HG03342 (cell line): ENCODE measurements at regions not wholly inside any gene's neighbourhood (a gene's known extent, or its start where the extent isn't known, plus 50 kb on each side); places are given as distances from the start of the nearest gene placed in this dataset.
"Not testable (repeated sequence)": the region's sequence is repeated elsewhere in the genome, so short reads cannot be mapped to it uniquely, and the experiment has no call there.

Source experiments
- ATAC-seq: cut with Tn5 transposase; IDR thresholded peaks from one replicate; pipeline ENCODE4 v1.9.1; 2021; ENCODE audit warnings: mild to moderate bottlenecking, moderate library complexity; ENCODE audit not compliant: unreplicated experiment

DNA sequence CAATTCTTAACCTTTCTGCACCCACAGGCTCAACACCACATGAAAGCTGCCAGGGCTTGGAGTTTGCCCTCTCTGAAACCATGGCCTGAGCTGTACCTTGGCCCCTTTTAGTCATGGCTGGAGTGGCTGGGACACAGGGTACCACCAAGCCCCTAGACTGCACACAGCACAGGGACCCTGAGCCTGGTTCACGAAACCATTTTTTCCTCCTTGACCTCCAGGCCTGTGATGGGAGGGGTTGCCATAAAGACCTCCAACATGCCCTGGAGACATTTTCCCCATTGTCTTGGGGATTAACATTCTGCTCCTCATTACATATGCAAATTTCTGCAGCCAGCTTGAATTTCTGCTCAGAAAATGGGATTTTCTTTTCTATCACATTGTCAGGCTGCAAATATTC is 113.4 kb downstream of the XPNPEP1 start:
- ATAC-seq: not testable (repeated sequence)

DNA sequence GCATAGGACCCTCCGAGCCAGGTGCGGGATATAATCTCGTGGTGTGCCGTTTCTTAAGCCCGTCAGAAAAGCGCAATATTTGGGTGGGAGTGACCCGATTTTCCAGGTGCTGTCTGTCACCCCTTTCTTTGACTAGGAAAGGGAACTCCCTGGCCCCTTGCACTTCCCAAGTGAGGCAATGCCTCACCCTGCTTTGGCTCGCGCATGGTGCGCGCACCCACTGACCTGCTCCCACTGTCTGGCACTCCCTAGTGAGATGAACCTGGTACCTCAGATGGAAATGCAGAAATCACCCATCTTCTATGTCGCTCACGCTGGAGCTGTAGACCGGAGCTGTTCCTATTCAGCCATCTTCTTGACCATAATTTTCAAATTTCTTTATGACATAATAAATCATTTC is 122.1 kb downstream of the XPNPEP1 start:
- not testable (repeated sequence) for ATAC-seq

DNA sequence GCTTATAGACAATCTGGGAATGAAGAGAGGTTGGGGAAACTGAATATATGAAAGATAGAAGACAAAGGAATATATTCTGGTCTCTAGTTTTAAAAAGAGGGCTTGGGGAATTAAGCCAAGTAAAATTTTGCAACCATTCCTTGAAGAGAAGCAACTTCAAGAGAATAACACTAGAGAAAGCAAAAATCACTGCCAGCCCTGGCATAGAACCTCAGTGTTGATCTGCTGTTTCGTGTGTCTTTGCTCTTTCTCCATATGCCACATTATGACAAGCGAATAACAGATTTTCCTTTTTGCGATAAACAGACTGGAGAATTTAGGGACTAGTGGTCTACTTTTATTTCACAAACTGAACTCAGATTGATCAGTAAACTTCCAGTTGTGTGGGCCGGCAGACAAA is 132.7 kb downstream of the XPNPEP1 start:
- no peak for ATAC-seq

DNA sequence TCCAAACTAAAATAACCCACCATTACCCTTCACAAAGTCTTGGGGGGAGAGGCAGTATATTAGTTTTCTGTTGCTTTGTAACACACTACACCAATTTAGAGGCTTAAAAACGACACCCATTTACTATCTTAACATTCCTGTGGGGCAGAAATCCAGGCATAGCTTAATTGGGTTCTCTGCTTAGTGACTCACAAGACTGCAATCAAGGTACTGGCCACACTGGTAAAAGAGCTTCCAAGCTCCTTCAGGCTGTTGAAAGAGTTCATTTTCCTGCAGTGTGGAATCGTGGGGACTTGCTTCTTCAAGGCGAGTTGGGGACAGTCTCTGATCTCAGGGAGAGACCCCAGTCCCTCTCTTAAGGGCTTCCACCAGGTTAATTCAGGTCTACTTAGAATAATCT is 139.1 kb downstream of the XPNPEP1 start:
- ATAC-seq: no peak

DNA sequence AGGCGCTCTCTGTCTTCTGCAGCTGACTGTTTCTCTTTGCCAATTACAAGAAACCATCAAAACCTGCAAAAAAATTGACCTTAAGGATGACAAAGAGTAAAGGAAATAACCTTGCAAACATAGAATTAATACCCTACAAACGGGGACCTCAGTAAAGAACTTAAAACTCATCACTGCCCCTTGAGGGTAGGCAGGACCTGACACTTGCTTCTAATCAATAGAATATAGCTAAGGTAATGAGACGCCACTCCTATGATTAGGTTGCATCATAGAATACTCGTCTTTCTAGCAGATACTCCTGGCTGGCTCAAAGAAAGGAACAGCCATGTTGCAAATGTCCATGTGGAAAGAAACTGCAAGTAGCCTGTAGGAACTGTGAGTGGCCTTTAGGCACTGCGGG is 140.0 kb downstream of the XPNPEP1 start:
- ATAC-seq: no peak

- no peak for ATAC-seq
Observed at GRCh38 chr10:109780997-109781396, 142.3 kb downstream of the XPNPEP1 start.

DNA sequence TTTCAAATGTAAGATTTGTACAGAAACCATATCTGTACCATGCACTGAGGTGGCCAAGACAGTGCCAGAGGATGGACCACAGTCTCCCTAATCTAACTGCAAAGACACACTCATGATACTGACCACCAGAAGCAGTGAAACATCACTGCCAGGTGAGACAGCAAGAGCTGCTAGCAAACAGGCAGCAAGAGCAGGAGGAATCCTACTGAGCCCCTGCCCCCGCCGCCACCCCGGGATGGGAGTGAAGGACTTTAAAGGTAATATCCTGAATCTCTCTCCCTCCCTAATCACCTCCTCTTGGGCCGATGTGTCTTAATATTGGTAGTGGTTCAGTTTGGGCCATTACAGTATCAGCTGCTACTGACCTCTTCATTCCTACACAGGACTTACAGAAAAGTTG is 144.3 kb downstream of the XPNPEP1 start:
- no peak for ATAC-seq

- peak; percentile 9 for ATAC-seq
Observed at GRCh38 chr10:109774121-109774440, 149.2 kb downstream of the XPNPEP1 start.

DNA sequence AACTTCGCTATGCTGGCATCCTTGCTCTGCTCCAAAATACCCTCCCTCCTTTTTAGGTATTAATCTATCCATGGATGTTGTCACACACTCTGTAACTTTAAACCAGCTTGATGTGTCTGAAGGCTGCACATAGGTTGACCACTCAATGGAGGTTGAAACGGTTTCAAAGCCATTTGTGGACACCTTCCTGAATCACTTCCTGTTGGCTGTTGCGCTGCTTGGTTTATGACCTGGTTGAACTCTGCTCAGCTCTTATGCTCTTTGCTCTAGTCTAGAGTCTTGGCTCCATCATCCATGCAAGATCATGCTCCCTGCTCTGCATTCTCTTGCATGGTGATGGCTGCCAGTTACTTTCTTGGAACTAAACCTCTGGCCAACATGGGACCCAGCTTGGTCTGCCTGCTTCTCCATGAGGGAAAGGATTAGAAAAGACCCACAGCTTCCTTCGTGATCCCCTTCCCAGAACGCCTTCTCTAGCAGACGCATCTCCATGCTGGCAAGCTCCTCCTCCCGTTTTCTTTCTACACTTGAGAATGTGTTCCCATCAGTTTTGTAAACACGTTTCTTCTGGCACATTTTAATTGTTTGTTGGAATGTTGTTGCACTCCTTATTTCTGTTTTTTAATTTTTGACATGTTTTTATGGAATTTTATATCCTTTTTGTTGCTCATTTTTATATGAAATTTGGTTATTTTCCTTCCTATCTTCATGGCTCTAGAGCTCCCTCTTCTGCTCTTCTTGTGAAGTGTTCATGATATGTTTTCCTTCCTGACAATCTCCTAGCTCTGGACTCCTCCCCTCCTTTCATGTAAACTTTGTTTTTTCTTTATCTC is 149.8 kb downstream of the XPNPEP1 start:
- ATAC-seq: peak; percentile 76

DNA sequence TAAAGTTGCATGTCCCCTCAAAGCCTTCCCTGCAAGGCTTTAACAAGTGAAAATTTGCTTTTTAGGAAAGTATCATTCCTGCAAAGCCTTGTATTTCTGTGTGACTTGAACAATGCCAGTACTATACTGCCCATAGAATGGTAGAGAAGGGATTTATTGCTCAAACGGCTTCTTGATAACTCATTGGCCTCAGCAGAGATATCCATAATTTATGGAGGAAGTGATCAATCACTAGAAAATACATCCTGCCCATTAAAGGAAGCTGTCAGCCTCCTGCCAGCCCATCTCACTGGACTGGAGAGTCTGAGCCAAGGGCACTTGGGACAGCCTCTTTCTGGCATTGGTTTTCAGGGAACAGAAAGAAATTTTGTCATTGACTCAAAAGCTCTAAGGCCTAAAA is 152.6 kb downstream of the XPNPEP1 start:
- no peak for ATAC-seq

GRCh38 chr10:109769966-109770365 is 153.3 kb downstream of the XPNPEP1 start:
- no peak for ATAC-seq

GRCh38 chr10:109765838-109766237 is 157.5 kb downstream of the XPNPEP1 start:
- ATAC-seq: no peak

GRCh38 chr10:109762555-109762954 is 160.8 kb downstream of the XPNPEP1 start:
- ATAC-seq: no peak

DNA sequence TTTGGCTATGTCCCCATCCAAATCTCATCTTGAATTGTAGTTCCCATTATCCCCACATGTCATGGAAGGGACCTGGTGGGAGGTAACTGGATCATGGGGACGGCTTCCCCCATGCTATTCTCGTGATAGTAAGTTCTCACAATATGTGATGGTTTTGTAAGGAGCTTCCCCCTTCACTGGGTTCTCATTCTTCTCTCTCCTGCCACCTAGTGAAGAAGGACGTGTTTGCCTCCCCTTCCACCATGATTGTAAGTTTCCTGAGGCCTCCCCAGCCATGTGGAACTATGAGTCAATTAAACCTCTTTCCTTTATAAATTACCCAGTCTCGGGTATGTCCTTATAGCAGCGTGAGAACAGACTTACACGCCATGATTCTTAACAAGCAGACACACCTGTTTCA is 165.6 kb downstream of the XPNPEP1 start:
- ATAC-seq: not testable (repeated sequence)

DNA sequence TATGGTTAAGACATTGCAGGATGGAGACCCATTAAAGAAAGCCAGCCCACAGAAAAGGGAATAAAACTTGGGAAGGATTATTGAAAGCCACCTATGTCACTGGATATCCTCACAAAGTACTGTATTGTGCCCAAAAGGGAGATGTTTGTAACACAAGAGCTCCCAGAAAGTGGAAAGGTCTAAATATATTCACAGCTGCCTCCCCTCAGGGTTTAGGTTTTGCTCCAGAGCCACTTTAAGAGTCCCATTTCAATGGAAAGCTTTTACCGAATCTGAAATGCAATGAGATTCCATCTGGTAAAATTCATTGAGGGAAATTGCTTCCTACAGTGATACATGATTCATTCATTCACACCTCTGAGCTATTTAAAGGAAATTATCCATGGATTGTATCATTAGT is 176.4 kb downstream of the XPNPEP1 start:
- no peak for ATAC-seq

GRCh38 chr10:109744020-109744419 is 179.3 kb downstream of the XPNPEP1 start:
- ATAC-seq: no peak

DNA sequence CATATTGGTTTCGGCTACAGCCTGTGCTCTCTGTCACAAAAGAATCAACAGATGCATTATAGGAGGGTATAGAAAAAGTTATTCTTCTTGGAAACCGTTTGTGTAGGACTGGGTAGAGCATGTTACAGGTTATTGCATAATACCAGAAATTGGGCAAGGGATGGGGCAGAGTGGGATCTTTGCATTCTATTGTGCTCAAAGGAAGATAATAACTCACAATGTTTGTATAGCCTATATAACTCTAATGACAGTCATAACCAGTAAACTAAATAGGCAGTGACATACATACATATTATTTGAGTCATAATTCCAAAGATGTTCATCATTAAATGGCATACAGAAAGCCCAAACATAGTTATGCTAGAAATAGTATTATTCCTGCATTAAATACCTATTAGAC is 179.7 kb downstream of the XPNPEP1 start:
- ATAC-seq: no peak

- ATAC-seq: no peak
Observed at GRCh38 chr10:109743146-109743545, 180.2 kb downstream of the XPNPEP1 start.

DNA sequence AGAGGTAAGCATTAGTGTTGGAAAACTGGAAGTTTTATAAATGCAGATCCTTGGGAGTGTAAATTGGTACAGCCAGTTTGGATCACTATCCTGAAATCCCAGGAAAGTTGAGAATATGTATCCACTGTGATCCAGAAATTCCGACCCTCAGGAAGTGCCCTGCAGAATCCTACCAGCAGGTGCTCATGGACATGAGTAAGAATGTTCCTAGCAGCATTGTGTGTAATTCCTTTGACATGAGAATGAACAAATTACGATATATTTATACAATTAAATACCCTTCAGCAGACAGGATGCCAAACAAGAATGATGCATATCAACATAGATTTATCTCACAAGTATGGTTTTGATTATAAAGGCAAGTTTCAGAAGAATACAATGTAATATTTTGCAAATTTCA is 181.6 kb downstream of the XPNPEP1 start:
- no peak for ATAC-seq

GRCh38 chr10:109740436-109740835 is 182.9 kb downstream of the XPNPEP1 start:
- ATAC-seq: no peak

- ATAC-seq: no peak
Observed at GRCh38 chr10:109737626-109738025, 185.7 kb downstream of the XPNPEP1 start.

GRCh38 chr10:109737009-109737408 is 186.3 kb downstream of the XPNPEP1 start:
- no peak for ATAC-seq

GRCh38 chr10:109735776-109736175 is 187.5 kb downstream of the XPNPEP1 start:
- ATAC-seq: no peak
